GM12878 (cell line): ENCODE measurements at regions not wholly inside any gene's neighbourhood (a gene's known extent, or its start where the extent isn't known, plus 50 kb on each side); places are given as distances from the start of the nearest gene placed in this dataset.

Experiments used
- ASH2L ChIP-seq: fragments of 300-600, 200-600 bp; sonication (generic); IDR thresholded peaks from 2 replicates; pipeline ENCODE4 v1.6.1; 2017; ENCODE audit warnings: low read depth, mild to moderate bottlenecking, borderline replicate concordance
- CBX3 ChIP-seq: fragments of 200-600 bp; sonication (generic); IDR thresholded peaks from 2 replicates; pipeline ENCODE4 v1.6.1; 2016; ENCODE audit warnings: low read depth, borderline replicate concordance
- CHD2 ChIP-seq: IDR thresholded peaks from 2 replicates; pipeline ENCODE4 v1.6.1; 2011; ENCODE audit warnings: low read depth, low read length, improper control_type of control experiment, borderline replicate concordance
- EP300 ChIP-seq, 2 experiments: fragments of 150-350 bp in 1 of 2; IDR thresholded peaks; 2 replicates each; pipeline ENCODE4 v1.6.1; 2011 to 2012; ENCODE audit warnings: low read depth in 2 of 2, low read length in 2 of 2, borderline replicate concordance in 1 of 2, improper control_type of control experiment in 1 of 2, inconsistent platforms in 1 of 2; ENCODE audit not compliant: control insufficient read depth in 1 of 2
- EZH2 ChIP-seq: IDR thresholded peaks from 2 replicates; pipeline ENCODE4 v1.6.1; 2012; ENCODE audit warnings: low read depth, mild to moderate bottlenecking, control low read depth, inconsistent platforms, low read length, borderline replicate concordance; ENCODE audit not compliant: control insufficient read depth
- HDAC6 ChIP-seq: fragments of 200-600 bp; sonication (generic); IDR thresholded peaks from one replicate; pipeline ENCODE4 v1.8.0; 2017; ENCODE audit warnings: antibody characterized with exemption; ENCODE audit not compliant: unreplicated experiment
- NR2C1 ChIP-seq: fragments of 450-650 bp; IDR thresholded peaks from 2 replicates; pipeline ENCODE4 v1.6.1; 2017; ENCODE audit warnings: antibody characterized with exemption, mild to moderate bottlenecking, moderate library complexity
- POLR2AphosphoS5 ChIP-seq: IDR thresholded peaks from 2 replicates; pipeline ENCODE4 v1.6.1; 2011; ENCODE audit warnings: mild to moderate bottlenecking, low read length, inconsistent platforms
- TAF1 ChIP-seq: IDR thresholded peaks from 2 replicates; pipeline ENCODE4 v1.6.1; 2011; ENCODE audit warnings: mild to moderate bottlenecking, low read depth, low read length, borderline replicate concordance
- TCF12 ChIP-seq: IDR thresholded peaks from 2 replicates; pipeline ENCODE4 v1.6.1; 2011; ENCODE audit warnings: low read depth, mild to moderate bottlenecking, low read length
- WRNIP1 ChIP-seq: IDR thresholded peaks from 2 replicates; pipeline ENCODE4 v1.6.1; 2011; ENCODE audit warnings: low read depth, low read length, improper control_type of control experiment, borderline replicate concordance
- ZNF217 ChIP-seq: fragments of 450-650 bp; IDR thresholded peaks from 2 replicates; pipeline ENCODE4 v1.6.1; 2017; ENCODE audit warnings: antibody characterized with exemption, mild to moderate bottlenecking
- TF ChIP-seq, protein P1 (sequence below), 3 experiments: IDR thresholded peaks in 2 of 3; conservative IDR thresholded peaks in 1 of 3; 2 replicates each; pipeline ENCODE4 v1.5.1; 2011; ENCODE audit warnings: low read depth in 3 of 3, low read length in 3 of 3, mild to moderate bottlenecking in 3 of 3, control low read depth in 2 of 3, moderate library complexity in 2 of 3, inconsistent platforms in 1 of 3, mixed read lengths in 1 of 3; ENCODE audit not compliant: control insufficient read depth in 2 of 3, insufficient read depth in 1 of 3; ENCODE audit errors: extremely low read depth in 1 of 3

DNA sequence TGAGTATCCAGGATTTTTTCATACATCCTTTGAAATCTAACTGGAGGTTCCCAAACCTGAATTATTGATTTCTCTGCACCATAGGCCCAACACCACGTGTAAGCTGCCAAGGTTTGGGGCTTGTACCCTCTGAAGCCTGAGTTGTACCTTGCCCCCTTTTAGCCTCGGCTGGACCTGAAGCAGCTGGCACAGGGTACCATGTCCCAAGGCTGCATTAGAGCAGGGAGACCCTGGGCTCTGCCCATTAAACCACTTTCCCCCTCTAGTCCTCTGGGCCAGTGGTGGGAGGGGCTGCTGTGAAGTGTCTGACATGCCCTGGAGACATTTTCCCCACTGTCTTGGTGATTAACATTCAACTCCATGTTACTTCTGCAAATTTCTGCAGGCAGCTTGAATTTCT lies 532.9 kb upstream of the NUDT12 start:
- TF ChIP-seq, protein P1, sequence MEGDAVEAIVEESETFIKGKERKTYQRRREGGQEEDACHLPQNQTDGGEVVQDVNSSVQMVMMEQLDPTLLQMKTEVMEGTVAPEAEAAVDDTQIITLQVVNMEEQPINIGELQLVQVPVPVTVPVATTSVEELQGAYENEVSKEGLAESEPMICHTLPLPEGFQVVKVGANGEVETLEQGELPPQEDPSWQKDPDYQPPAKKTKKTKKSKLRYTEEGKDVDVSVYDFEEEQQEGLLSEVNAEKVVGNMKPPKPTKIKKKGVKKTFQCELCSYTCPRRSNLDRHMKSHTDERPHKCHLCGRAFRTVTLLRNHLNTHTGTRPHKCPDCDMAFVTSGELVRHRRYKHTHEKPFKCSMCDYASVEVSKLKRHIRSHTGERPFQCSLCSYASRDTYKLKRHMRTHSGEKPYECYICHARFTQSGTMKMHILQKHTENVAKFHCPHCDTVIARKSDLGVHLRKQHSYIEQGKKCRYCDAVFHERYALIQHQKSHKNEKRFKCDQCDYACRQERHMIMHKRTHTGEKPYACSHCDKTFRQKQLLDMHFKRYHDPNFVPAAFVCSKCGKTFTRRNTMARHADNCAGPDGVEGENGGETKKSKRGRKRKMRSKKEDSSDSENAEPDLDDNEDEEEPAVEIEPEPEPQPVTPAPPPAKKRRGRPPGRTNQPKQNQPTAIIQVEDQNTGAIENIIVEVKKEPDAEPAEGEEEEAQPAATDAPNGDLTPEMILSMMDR (IDR thresholded peaks at IDR 0.05 in 2 of 3, conservative IDR thresholded peaks at IDR 0.05 in 1 of 3; ENCODE audit: control insufficient read depth in 2 of 3, extremely low read depth in 1 of 3, insufficient read depth in 1 of 3, low read depth in 3 of 3, low read length in 3 of 3): no peak
- TF ChIP-seq POLR2AphosphoS5 (no peak), NR2C1 (no peak), ASH2L (no peak), TCF12 (no peak), WRNIP1 (no peak), TAF1 (no peak), EP300 (IDR thresholded peaks at IDR 0.05; ENCODE audit: borderline replicate concordance in 1 of 2, control insufficient read depth in 1 of 2, low read depth in 2 of 2, low read length in 2 of 2) (no peak), HDAC6 (no peak), EZH2 (no peak), CBX3 (no peak), ZNF217 (no peak), CHD2 (no peak)
